ENCODE measurements at regions not wholly inside any gene's neighbourhood (a gene's known extent, or its start where the extent isn't known, plus 50 kb on each side); places are given as distances from the start of the nearest gene placed in this dataset.

- Histone ChIP-seq H3K36me3 (no peaks in the 10 kb centered on the region), H3K27ac (no peak overlapping the region), H3K4me1 (no peaks in the 10 kb centered on the region), H3K9me3 (no peaks in the 10 kb centered on the region), H3K4me3 (no peak overlapping the region), H3K27me3 (no peaks in the 10 kb centered on the region)
- in situ Hi-C loops (cut with MboI; ENCODE audit: low sequenced_read_pairs in 4 of 4): no loop called here
- intact Hi-C loops (cut with DNase I; ENCODE audit: low total_unique reads): no loop called here
- TF ChIP-seq POLR2A (IDR thresholded peaks at IDR 0.05) (no peak), CTCF (IDR thresholded peaks at IDR 0.05 in 4 of 5, conservative IDR thresholded peaks at IDR 0.05 in 1 of 5) (peak; percentile 34 to 46 (median 36))
- DNase-seq (no peak), ATAC-seq (peak in 1 of 2 donors; percentile 46)
Observed at GRCh38 chr7:153381275-153382040, 621.9 kb downstream of the ACTR3B start.

GRCh38 chr7:153382641-153383101 lies 623.1 kb downstream of the ACTR3B start:
- DNase-seq: peak in 1 of 2 donors; percentile 29
- no peak for ATAC-seq
- in situ Hi-C loops (cut with MboI; ENCODE audit: low sequenced_read_pairs in 4 of 4) (no loop called here), intact Hi-C loops (cut with DNase I; ENCODE audit: low total_unique reads) (no loop called here)
- no peaks in the 10 kb centered on the region for H3K27me3 ChIP-seq
- no peaks in the 10 kb centered on the region for H3K36me3 ChIP-seq
- H3K9me3 ChIP-seq: no peaks in the 10 kb centered on the region
- H3K27ac ChIP-seq: no peak overlapping the region
- TF ChIP-seq POLR2A (IDR thresholded peaks at IDR 0.05) (no peak), CTCF (IDR thresholded peaks at IDR 0.05 in 4 of 5, conservative IDR thresholded peaks at IDR 0.05 in 1 of 5) (no peak)
- no peaks in the 10 kb centered on the region for H3K4me1 ChIP-seq
- H3K4me3 ChIP-seq: no peak overlapping the region

GRCh38 chr7:153383781-153384180 lies 624.2 kb downstream of the ACTR3B start:
- Histone ChIP-seq H3K4me1 (no peaks in the 10 kb centered on the region), H3K4me3 (no peak overlapping the region), H3K27me3 (no peaks in the 10 kb centered on the region), H3K36me3 (no peaks in the 10 kb centered on the region), H3K9me3 (no peaks in the 10 kb centered on the region), H3K27ac (no peak overlapping the region)
- DNase-seq (no peak), ATAC-seq (no peak)
- intact Hi-C loops (cut with DNase I; ENCODE audit: low total_unique reads) (no loop called here), in situ Hi-C loops (cut with MboI; ENCODE audit: low sequenced_read_pairs in 4 of 4) (no loop called here)
- TF ChIP-seq CTCF (IDR thresholded peaks at IDR 0.05 in 4 of 5, conservative IDR thresholded peaks at IDR 0.05 in 1 of 5) (no peak), POLR2A (IDR thresholded peaks at IDR 0.05) (no peak)

GRCh38 chr7:153385502-153385901 lies 626.0 kb downstream of the ACTR3B start:
- Histone ChIP-seq H3K4me3 (no peak overlapping the region), H3K4me1 (no peaks in the 10 kb centered on the region), H3K36me3 (no peaks in the 10 kb centered on the region), H3K27me3 (no peaks in the 10 kb centered on the region), H3K9me3 (no peaks in the 10 kb centered on the region), H3K27ac (no peak overlapping the region)
- no peak for TF ChIP-seq CTCF (IDR thresholded peaks at IDR 0.05 in 4 of 5, conservative IDR thresholded peaks at IDR 0.05 in 1 of 5)
- no peak for TF ChIP-seq POLR2A (IDR thresholded peaks at IDR 0.05)
- DNase-seq (no peak), ATAC-seq (no peak)
- in situ Hi-C loops (cut with MboI; ENCODE audit: low sequenced_read_pairs in 4 of 4): no loop called here
- intact Hi-C loops (cut with DNase I; ENCODE audit: low total_unique reads): no loop called here

All from gastrocnemius medialis (tissue), 4 donors.